Heart left ventricle (tissue), 16 donors: ENCODE measurements at regions not wholly inside any gene's neighbourhood (a gene's known extent, or its start where the extent isn't known, plus 50 kb on each side); places are given as distances from the start of the nearest gene placed in this dataset.

Experiments
- ATAC-seq, 4 donors: fragments of 200-7000 bp; cut with Tn5 transposase; one replicate each; pipeline ENCODE4 v1.9.1; 2020 to 2022; ENCODE audit warnings: moderate library complexity in 4 of 4, mild to moderate bottlenecking in 3 of 4, moderate number of reproducible peaks in 1 of 4
- DNase-seq, 5 donors: peaks; one replicate each; pipeline ENCODE4 v3.0.0-alpha.2; 2020
- H3K27ac ChIP-seq, 12 donors: fragments of 200-600 bp; sonication (generic) in 4 of 12; one replicate each; pipeline versions ENCODE4 v1.5.0 to v1.8.0; 2016 to 2022; ENCODE audit warnings: mild to moderate bottlenecking in 2 of 12
- H3K27me3 ChIP-seq, 9 donors: fragments of 200-600 bp; sonication (generic) in 2 of 9; one replicate each; pipeline versions ENCODE4 v1.5.1 to v1.8.0; 2016 to 2022; ENCODE audit warnings: mild to moderate bottlenecking in 3 of 9
- H3K36me3 ChIP-seq, 9 donors: fragments of 200-600 bp; sonication (generic) in 2 of 9; one replicate each; pipeline versions ENCODE4 v1.5.0 to v1.8.0; 2018 to 2022; ENCODE audit warnings: mild to moderate bottlenecking in 2 of 9
- H3K4me1 ChIP-seq, 12 donors: fragments of 200-600 bp; sonication (generic) in 4 of 12; one replicate each; pipeline versions ENCODE4 v1.5.0 to v1.8.0; 2016 to 2022; ENCODE audit warnings: mild to moderate bottlenecking in 3 of 12
- H3K4me3 ChIP-seq, 12 donors: fragments of 200-600 bp; sonication (generic) in 4 of 12; one replicate each; pipeline versions ENCODE4 v1.5.0 to v1.8.0; 2017 to 2022; ENCODE audit warnings: mild to moderate bottlenecking in 9 of 12, moderate library complexity in 4 of 12
- H3K9me3 ChIP-seq, 12 donors: fragments of 200-600 bp; sonication (generic) in 4 of 12; one replicate each; pipeline versions ENCODE4 v1.5.0 to v1.8.0; 2016 to 2022; ENCODE audit warnings: mild to moderate bottlenecking in 1 of 12
- CTCF ChIP-seq, 12 donors: fragments of 200-600 bp; sonication (generic) in 4 of 12; IDR thresholded peaks; one replicate each; pipeline versions ENCODE4 v1.5.0 to v1.8.0; 2018 to 2022; ENCODE audit warnings: antibody characterized with exemption in 12 of 12, mild to moderate bottlenecking in 5 of 12
- POLR2A ChIP-seq, 2 donors: fragments of 450-650 bp; IDR thresholded peaks; one replicate each; pipeline ENCODE4 v1.6.1; 2017; ENCODE audit warnings: antibody characterized with exemption in 2 of 2, mild to moderate bottlenecking in 2 of 2, moderate library complexity in 2 of 2
- WGBS, 4 donors: extraction: QIAGEN DNeasy Blood & Tissue Kit in 2 of 4; methylation state at CpG; one replicate each; pipeline versions ENCODE4 v1.1.5 to v1.1.7; 2013 to 2018; 5-methylcytosine and 5-hydroxymethylcytosine counted together
- intact Hi-C, 10 donors: fragments of 100-400 bp; cut with DNase I; formaldehyde crosslinking; loops; one replicate each; pipeline versions ENCODE4 v1.11.1 to v1.14.2; 2022
- donor health status: ischemic (EF 13 %, LVEDD 7.1; RV severe dilation, severe dysfunction).
- donor health status: healthy with polysubstance abuse.
- donor health status: DM: no; HTN: yes; CAD: no.
- donor health status: DM: no; HTN: no; CAD: no.
- donor health status: ischemic (EF 25% LVEDD 6.9; RV normal size, moderate dysfunction).
- donor health status: ischemic (EF 25% LVEDD 5.7; RV mildly dilated, moderate dysfunction).
- donor health status: healthy.
- donor health status: DM: yes; HTN: yes; CAD: no.
- donor health status: ischemic (EF 35%, LVEDD 5.7; RV mildly dilated, moderate dysfunction).
- donor health status: nonischemic (EF 11% LVEDD 7.7; RV severe dilation, severe dysfunction).
- donor health status: DM: yes; HTN: yes; CAD: no.
- donor health status: PGD.
- donor health status: ischemic (EF 29% LVEDD 5.4; RV normal size, mild dysfunction).
- donor health status: nonischemic (EF 23%, LVEDD 6.1; RV moderate dilation, normal function).

- peaks cover 0 to 10% (median 0%) of the 10 kb centered on the region in 12 donors for H3K9me3 ChIP-seq
- WGBS, 4 donors, result 14 to 50% (median 20%) methylated on average over 3 of the region's 3 CpGs
- TF ChIP-seq CTCF (IDR thresholded peaks at IDR 0.05) (no peak), POLR2A (IDR thresholded peaks at IDR 0.05) (no peak)
- intact Hi-C loops, result loop anchor here in 5 of 10 donors (2.0 to 10.0 kb wide), 5 partner anchors 123 to 543 kb away; partner anchors contain the start of gene EPHA4 (in 2 of the 5)
- no peak overlapping the region for H3K4me3 ChIP-seq
- ATAC-seq (peak in 3 of 4 donors; percentile 22 to 58 (median 34)), DNase-seq (peak in 1 of 5 donors; percentile 9)
- no peaks in the 10 kb centered on the region for H3K27me3 ChIP-seq
- peaks cover 0 to 24% (median 5%) of the 10 kb centered on the region in 12 donors for H3K4me1 ChIP-seq
- H3K27ac ChIP-seq, result peak overlapping the region; percentile 4 to 75 (median 44)
- H3K36me3 ChIP-seq, result no peaks in the 10 kb centered on the region
Observed at GRCh38 chr2:221228214-221228769, 343.8 kb downstream of the EPHA4 start.

- H3K4me3 ChIP-seq, result no peak overlapping the region
- H3K27me3 ChIP-seq, result no peaks in the 10 kb centered on the region
- peak in 2 of 4 donors; percentile 18 to 66 for ATAC-seq
- TF ChIP-seq POLR2A (IDR thresholded peaks at IDR 0.05), result no peak
- TF ChIP-seq CTCF (IDR thresholded peaks at IDR 0.05), result no peak
- intact Hi-C loops, result loop anchor here in 5 of 10 donors (2.0 to 10.0 kb wide), 5 partner anchors 124 to 544 kb away; partner anchors contain the start of gene EPHA4 (in 2 of the 5)
- H3K9me3 ChIP-seq, result peaks cover 0 to 10% (median 0%) of the 10 kb centered on the region in 12 donors
- peaks cover 0 to 24% (median 5%) of the 10 kb centered on the region in 12 donors for H3K4me1 ChIP-seq
- H3K27ac ChIP-seq, result peak overlapping the region in 11 of 12 donors; percentile 4 to 75 (median 45)
- DNase-seq, result no peak
- no peaks in the 10 kb centered on the region for H3K36me3 ChIP-seq
Observed at GRCh38 chr2:221229099-221229498, 343.0 kb downstream of the EPHA4 start.

- Histone ChIP-seq H3K4me3 (no peak overlapping the region), H3K36me3 (no peaks in the 10 kb centered on the region), H3K27me3 (no peaks in the 10 kb centered on the region), H3K27ac (no peak overlapping the region), H3K4me1 (peaks cover 0 to 34% (median 9%) of the 10 kb centered on the region in 12 donors), H3K9me3 (peaks cover 0 to 10% (median 0%) of the 10 kb centered on the region in 12 donors)
- intact Hi-C loops, result loop anchor here in 2 of 10 donors (5.0 to 10.0 kb wide), 2 partner anchors 129 to 193 kb away; no protein-coding TSS in a partner anchor
- WGBS, 4 donors, result 45 to 65% (median 56%) methylated on average over 3 of the region's 3 CpGs
- ATAC-seq, result no peak
- no peak for TF ChIP-seq POLR2A (IDR thresholded peaks at IDR 0.05)
- TF ChIP-seq CTCF (IDR thresholded peaks at IDR 0.05), result no peak
- DNase-seq, result no peak
Observed at GRCh38 chr2:221231511-221231910, 340.6 kb downstream of the EPHA4 start.

- Histone ChIP-seq H3K36me3 (no peaks in the 10 kb centered on the region), H3K27ac (peak overlapping the region in 10 of 12 donors; percentile 24 to 66 (median 54)), H3K4me1 (peaks cover 0 to 14% (median 0%) of the 10 kb centered on the region in 12 donors), H3K4me3 (no peak overlapping the region), H3K27me3 (no peaks in the 10 kb centered on the region), H3K9me3 (no peaks in the 10 kb centered on the region)
- TF ChIP-seq POLR2A (IDR thresholded peaks at IDR 0.05), result no peak
- TF ChIP-seq CTCF (IDR thresholded peaks at IDR 0.05), result no peak
- WGBS, 4 donors, result 49 to 65% (median 51%) methylated on average over 2 of the region's 2 CpGs
- ATAC-seq, result peak in 2 of 4 donors; percentile 42 to 91
- intact Hi-C loops, result loop anchor here in 2 of 10 donors (10.0 kb wide), 1 partner anchor 189 kb away; no protein-coding TSS in a partner anchor
- no peak for DNase-seq
Observed at GRCh38 chr2:221235941-221236340, 336.2 kb downstream of the EPHA4 start.
